SK-N-SH (cell line): ENCODE measurements at regions not wholly inside any gene's neighbourhood (a gene's known extent, or its start where the extent isn't known, plus 50 kb on each side); places are given as distances from the start of the nearest gene placed in this dataset.

Experiments
- CTCF ChIA-PET: fragments of 300-600, 350-600 bp; formaldehyde crosslinking; extraction: SDS; loops from one replicate; lab custom pipeline; 2021; lab: Yijun Ruan, JAX
- POLR2A ChIA-PET: fragments of 350-600 bp; sonication (Branson Sonifier 250); formaldehyde crosslinking; extraction: SDS; loops from one replicate; lab custom pipeline; 2020; ENCODE audit warnings: antibody characterized with exemption, inconsistent platforms; lab: Yijun Ruan, JAX
- DNase-seq: peaks from one replicate; pipeline ENCODE4 v3.0.0; 2012
- H2AFZ ChIP-seq: fragments of 200-600 bp; sonication (generic); 2 replicates; pipeline ENCODE4 v1.8.1; 2016; ENCODE audit warnings: antibody characterized with exemption, mild to moderate bottlenecking, low read depth
- H3F3A ChIP-seq: fragments of 200-600 bp; sonication (generic); replicated peaks from 2 replicates; pipeline ENCODE3; 2016; ENCODE audit warnings: antibody characterized with exemption, mild to moderate bottlenecking; ENCODE audit not compliant: insufficient read depth
- H3K27ac ChIP-seq, 2 experiments: fragments of 200-500 bp in 1 of 2; fragments of 200-600 bp in 1 of 2; sonication (Bioruptor generic) in 1 of 2; sonication (generic), shearing (Covaris generic) in 1 of 2; 2 replicates each; pipeline versions ENCODE4 v1.5.1 to v1.6.1; 2014 to 2016; ENCODE audit warnings: low read depth in 2 of 2, inconsistent platforms in 1 of 2, low read length in 1 of 2, mild to moderate bottlenecking in 1 of 2, mixed read lengths in 1 of 2
- H3K27me3 ChIP-seq: fragments of 200-600 bp; sonication (generic), shearing (Covaris generic); 2 replicates; pipeline ENCODE4 v1.6.1; 2016; ENCODE audit warnings: mixed run types; ENCODE audit not compliant: insufficient read depth
- H3K36me3 ChIP-seq, 2 experiments: fragments of 200-500 bp in 1 of 2; fragments of 200-600 bp in 1 of 2; sonication (Bioruptor generic) in 1 of 2; sonication (generic) in 1 of 2; replicated peaks in 1 of 2; 2 replicates each; pipeline versions ENCODE3 to v1.5.1; 2014 to 2016; ENCODE audit warnings: low read length in 1 of 2, mild to moderate bottlenecking in 1 of 2; ENCODE audit not compliant: insufficient read depth in 2 of 2, control insufficient read depth in 1 of 2
- H3K4me1 ChIP-seq, 2 experiments: fragments of 200-500 bp in 1 of 2; fragments of 200-600 bp in 1 of 2; sonication (Bioruptor generic) in 1 of 2; sonication (generic), shearing (Covaris generic) in 1 of 2; 2 replicates each; pipeline versions ENCODE4 v1.5.1 to v1.6.1; 2014 to 2016; ENCODE audit warnings: low read depth in 1 of 2, low read length in 1 of 2, mixed run types in 1 of 2; ENCODE audit not compliant: insufficient read depth in 2 of 2, control insufficient read depth in 1 of 2
- H3K4me2 ChIP-seq: fragments of 200-600 bp; sonication (generic), shearing (Covaris generic); 2 replicates; pipeline ENCODE4 v1.6.1; 2017; ENCODE audit warnings: mixed run types
- H3K4me3 ChIP-seq, 2 experiments: fragments of 200-500 bp in 1 of 2; fragments of 200-600 bp in 1 of 2; sonication (Bioruptor generic) in 1 of 2; sonication (generic), shearing (Covaris generic) in 1 of 2; 2 replicates each; pipeline versions ENCODE4 v1.5.1 to v1.8.1; 2014 to 2016; ENCODE audit warnings: low read depth in 2 of 2, inconsistent platforms in 1 of 2, low read length in 1 of 2, mild to moderate bottlenecking in 1 of 2, mixed read lengths in 1 of 2, moderate library complexity in 1 of 2
- H3K79me2 ChIP-seq: fragments of 200-600 bp; sonication (generic); 2 replicates; pipeline ENCODE4 v1.8.1; 2017; ENCODE audit warnings: mild to moderate bottlenecking; ENCODE audit not compliant: insufficient read depth
- H3K9ac ChIP-seq: fragments of 200-600 bp; sonication (generic); 2 replicates; pipeline ENCODE4 v1.6.1; 2017; ENCODE audit warnings: mixed run types
- H3K9me2 ChIP-seq: fragments of 200-600 bp; sonication (generic); 2 replicates; pipeline ENCODE4 v1.6.1; 2017; ENCODE audit warnings: mixed run types
- H3K9me3 ChIP-seq: fragments of 200-600 bp; sonication (generic); 2 replicates; pipeline ENCODE4 v1.6.1; 2017; ENCODE audit warnings: mixed run types, mild to moderate bottlenecking, moderate library complexity
- H4K20me1 ChIP-seq: fragments of 200-600 bp; sonication (generic); 2 replicates; pipeline ENCODE4 v1.6.1; 2017; ENCODE audit warnings: mild to moderate bottlenecking, mixed run types; ENCODE audit not compliant: insufficient read depth
- CHD2 ChIP-seq: fragments of 150-350 bp; IDR thresholded peaks from 2 replicates; pipeline ENCODE4 v1.6.1; 2018; ENCODE audit warnings: low read length; ENCODE audit not compliant: partially characterized antibody
- CTCF ChIP-seq: fragments of 200-600 bp; sonication (generic); IDR thresholded peaks from 2 replicates; pipeline ENCODE4 v1.6.1; 2017; ENCODE audit warnings: antibody characterized with exemption, mild to moderate bottlenecking, moderate library complexity
- FOSL2 ChIP-seq: IDR thresholded peaks from 2 replicates; pipeline ENCODE4 v1.4.0; 2012; ENCODE audit warnings: low read depth, mild to moderate bottlenecking, moderate library complexity, borderline replicate concordance
- FOXJ3 ChIP-seq: sonication (generic); formaldehyde crosslinking; IDR thresholded peaks from 2 replicates; pipeline ENCODE4 v1.5.1; 2020; ENCODE audit warnings: mild to moderate bottlenecking, missing genetic modification reagents
- GATA2 ChIP-seq: sonication (generic); formaldehyde crosslinking; IDR thresholded peaks from 2 replicates; pipeline ENCODE4 v1.5.0; 2020; ENCODE audit warnings: mild to moderate bottlenecking, missing genetic modification reagents
- JUND ChIP-seq: IDR thresholded peaks from 2 replicates; pipeline ENCODE4 v1.4.0; 2012
- POLR2AphosphoS5 ChIP-seq: IDR thresholded peaks from 2 replicates; pipeline ENCODE4 v1.6.1; 2012; ENCODE audit warnings: low read depth, low read length
- RAD21 ChIP-seq: IDR thresholded peaks from 2 replicates; pipeline ENCODE4 v1.6.1; 2012; ENCODE audit warnings: mild to moderate bottlenecking, low read length
- RCOR1 ChIP-seq: fragments of 150-350 bp; IDR thresholded peaks from 2 replicates; pipeline ENCODE4 v1.6.1; 2017; ENCODE audit warnings: antibody characterized with exemption, low read length
- REST ChIP-seq: IDR thresholded peaks from 2 replicates; pipeline ENCODE4 v1.6.1; 2012; ENCODE audit warnings: mild to moderate bottlenecking, low read depth, low read length, moderate library complexity
- SMC3 ChIP-seq: IDR thresholded peaks from 2 replicates; pipeline ENCODE4 v1.6.1; 2012; ENCODE audit warnings: low read depth, low read length, improper control_type of control experiment
- TAF1 ChIP-seq: IDR thresholded peaks from 2 replicates; pipeline ENCODE4 v1.6.1; 2012; ENCODE audit warnings: low read depth, mild to moderate bottlenecking, low read length, moderate library complexity, borderline replicate concordance
- USF1 ChIP-seq: IDR thresholded peaks from 2 replicates; pipeline ENCODE4 v1.4.0; 2012; ENCODE audit warnings: low read depth, borderline replicate concordance
- WGBS: methylation state at CpG from one replicate; pipeline ENCODE4 v1.1.6; 2017; ENCODE audit warnings: low lambda C conversion rate; 5-methylcytosine and 5-hydroxymethylcytosine counted together
- TF ChIP-seq, protein P1 (sequence below): fragments of 150-350 bp; IDR thresholded peaks from 2 replicates; pipeline ENCODE4 v1.6.1; 2016; ENCODE audit warnings: mild to moderate bottlenecking, low read depth, low read length
- TF ChIP-seq, protein P2 (sequence below): fragments of 150-350 bp; IDR thresholded peaks from 2 replicates; pipeline ENCODE4 v1.6.1; 2017; ENCODE audit warnings: antibody characterized with exemption, low read length, low read depth, borderline replicate concordance

DNA sequence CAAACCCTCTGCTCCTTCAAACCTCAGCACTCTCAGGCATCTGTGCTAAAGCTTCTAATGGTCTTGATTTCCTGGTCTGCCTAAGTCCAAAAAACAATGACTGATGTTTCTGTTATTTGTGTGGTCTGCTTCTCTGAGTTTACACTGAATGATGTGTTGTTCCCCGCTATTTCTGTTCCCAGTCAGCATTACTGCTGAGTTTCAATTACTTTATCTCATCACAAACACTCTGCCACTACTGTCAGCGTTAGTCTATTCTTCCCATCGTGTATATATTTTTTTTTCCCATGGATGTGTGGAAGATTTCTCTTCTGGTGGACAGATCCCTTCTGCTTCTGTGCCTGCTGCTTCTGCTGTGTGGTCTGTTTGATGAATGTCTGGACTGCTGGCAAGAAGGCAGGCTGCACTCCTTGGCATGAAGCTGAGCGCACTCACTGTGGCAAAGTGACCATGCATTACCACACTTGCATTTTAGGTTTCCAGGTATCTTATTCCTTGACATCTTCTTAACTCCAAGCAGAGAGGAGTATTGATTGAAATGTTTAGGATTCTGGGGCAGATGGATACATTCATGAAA lies 106.9 kb upstream of the PAQR3 start:
- POLR2A ChIA-PET, result no interaction called here
- DNase-seq, result no peak

More for the DNA sequence above, 106.9 kb upstream of the PAQR3 start:
- H3K9ac ChIP-seq, result no peak overlapping the region
- no peaks in the 10 kb centered on the region for H3K36me3 ChIP-seq
- CTCF ChIA-PET, result interaction anchor here (0.7 to 1.0 kb wide), 4 partner anchors 12 to 94 kb away, joined by 3 to 4 read pairs (median 3); no protein-coding TSS in a partner anchor
- H3K9me2 ChIP-seq, result no peaks in the 10 kb centered on the region
- no peak overlapping the region for H3K4me3 ChIP-seq
- TF ChIP-seq FOSL2 (no peak), RCOR1 (no peak), TAF1 (no peak), FOXJ3 (CRISPR knock-in tag) (no peak), JUND (no peak), GATA2 (no peak), USF1 (no peak), POLR2AphosphoS5 (no peak), CTCF (no peak), CHD2 (no peak), RAD21 (no peak), REST (no peak), SMC3 (no peak)
- TF ChIP-seq, protein P1, sequence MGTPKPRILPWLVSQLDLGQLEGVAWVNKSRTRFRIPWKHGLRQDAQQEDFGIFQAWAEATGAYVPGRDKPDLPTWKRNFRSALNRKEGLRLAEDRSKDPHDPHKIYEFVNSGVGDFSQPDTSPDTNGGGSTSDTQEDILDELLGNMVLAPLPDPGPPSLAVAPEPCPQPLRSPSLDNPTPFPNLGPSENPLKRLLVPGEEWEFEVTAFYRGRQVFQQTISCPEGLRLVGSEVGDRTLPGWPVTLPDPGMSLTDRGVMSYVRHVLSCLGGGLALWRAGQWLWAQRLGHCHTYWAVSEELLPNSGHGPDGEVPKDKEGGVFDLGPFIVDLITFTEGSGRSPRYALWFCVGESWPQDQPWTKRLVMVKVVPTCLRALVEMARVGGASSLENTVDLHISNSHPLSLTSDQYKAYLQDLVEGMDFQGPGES, result no peak
- TF ChIP-seq, protein P2, sequence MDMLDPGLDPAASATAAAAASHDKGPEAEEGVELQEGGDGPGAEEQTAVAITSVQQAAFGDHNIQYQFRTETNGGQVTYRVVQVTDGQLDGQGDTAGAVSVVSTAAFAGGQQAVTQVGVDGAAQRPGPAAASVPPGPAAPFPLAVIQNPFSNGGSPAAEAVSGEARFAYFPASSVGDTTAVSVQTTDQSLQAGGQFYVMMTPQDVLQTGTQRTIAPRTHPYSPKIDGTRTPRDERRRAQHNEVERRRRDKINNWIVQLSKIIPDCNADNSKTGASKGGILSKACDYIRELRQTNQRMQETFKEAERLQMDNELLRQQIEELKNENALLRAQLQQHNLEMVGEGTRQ, result no peak
- H3K4me2 ChIP-seq, result no peak overlapping the region
- no peaks in the 10 kb centered on the region for H3K79me2 ChIP-seq
- H3K4me1 ChIP-seq, result peaks cover 0 to 8% of the 10 kb centered on the region in 2 experiments; a peak in 2 of 4 replicates
- H3K9me3 ChIP-seq, result no peaks in the 10 kb centered on the region
- H3K27ac ChIP-seq, result no peak overlapping the region
- H3F3A ChIP-seq, result no peaks in the 10 kb centered on the region
- H2AFZ ChIP-seq, result no peak overlapping the region
- no peaks in the 10 kb centered on the region for H3K27me3 ChIP-seq
- WGBS, result 41% methylated on average over 4 of the region's 4 CpGs
- H4K20me1 ChIP-seq, result no peaks in the 10 kb centered on the region
